ENCODE measurements at regions not wholly inside any gene's neighbourhood (a gene's known extent, or its start where the extent isn't known, plus 50 kb on each side); places are given as distances from the start of the nearest gene placed in this dataset.

- POLR2A ChIA-PET, result no interaction called here
- no peak for TF ChIP-seq ARNT (IDR thresholded peaks at IDR 0.05)
- no peak for TF ChIP-seq ELF4 (IDR thresholded peaks at IDR 0.05)
- no peak for TF ChIP-seq FOXA1 (IDR thresholded peaks at IDR 0.05)
- TF ChIP-seq FOXM1 (IDR thresholded peaks at IDR 0.05; ENCODE audit: borderline replicate concordance), result no peak
- TF ChIP-seq LEF1 (IDR thresholded peaks at IDR 0.05; ENCODE audit: borderline replicate concordance), result no peak
- TF ChIP-seq, protein P1, sequence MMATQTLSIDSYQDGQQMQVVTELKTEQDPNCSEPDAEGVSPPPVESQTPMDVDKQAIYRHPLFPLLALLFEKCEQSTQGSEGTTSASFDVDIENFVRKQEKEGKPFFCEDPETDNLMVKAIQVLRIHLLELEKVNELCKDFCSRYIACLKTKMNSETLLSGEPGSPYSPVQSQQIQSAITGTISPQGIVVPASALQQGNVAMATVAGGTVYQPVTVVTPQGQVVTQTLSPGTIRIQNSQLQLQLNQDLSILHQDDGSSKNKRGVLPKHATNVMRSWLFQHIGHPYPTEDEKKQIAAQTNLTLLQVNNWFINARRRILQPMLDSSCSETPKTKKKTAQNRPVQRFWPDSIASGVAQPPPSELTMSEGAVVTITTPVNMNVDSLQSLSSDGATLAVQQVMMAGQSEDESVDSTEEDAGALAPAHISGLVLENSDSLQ (IDR thresholded peaks at IDR 0.05), result no peak
- no peak for TF ChIP-seq L3MBTL2 (conservative IDR thresholded peaks at IDR 0.05)
- TF ChIP-seq SUZ12 (IDR thresholded peaks at IDR 0.05), result no peak
- TF ChIP-seq CTBP1 (IDR thresholded peaks at IDR 0.05; ENCODE audit: borderline replicate concordance), result no peak
- TF ChIP-seq BHLHE40 (IDR thresholded peaks at IDR 0.05; ENCODE audit: borderline replicate concordance), result no peak
- TF ChIP-seq TARDBP (IDR thresholded peaks at IDR 0.05), result no peak
- TF ChIP-seq ZNF384 (IDR thresholded peaks at IDR 0.05), result no peak
- TF ChIP-seq NFRKB (IDR thresholded peaks at IDR 0.05), result no peak
- no peak for TF ChIP-seq FOXK2 (IDR thresholded peaks at IDR 0.05)
- TF ChIP-seq SP1 (IDR thresholded peaks at IDR 0.05), result no peak
- TF ChIP-seq HDGF (IDR thresholded peaks at IDR 0.05; ENCODE audit: borderline replicate concordance), result no peak
- DNase-seq (ENCODE audit: extremely low spot score), result no peak
- CTCF ChIA-PET, result no interaction called here
Observed at GRCh38 chr10:120960725-120961124, 109.6 kb downstream of the WDR11 start.

DNA sequence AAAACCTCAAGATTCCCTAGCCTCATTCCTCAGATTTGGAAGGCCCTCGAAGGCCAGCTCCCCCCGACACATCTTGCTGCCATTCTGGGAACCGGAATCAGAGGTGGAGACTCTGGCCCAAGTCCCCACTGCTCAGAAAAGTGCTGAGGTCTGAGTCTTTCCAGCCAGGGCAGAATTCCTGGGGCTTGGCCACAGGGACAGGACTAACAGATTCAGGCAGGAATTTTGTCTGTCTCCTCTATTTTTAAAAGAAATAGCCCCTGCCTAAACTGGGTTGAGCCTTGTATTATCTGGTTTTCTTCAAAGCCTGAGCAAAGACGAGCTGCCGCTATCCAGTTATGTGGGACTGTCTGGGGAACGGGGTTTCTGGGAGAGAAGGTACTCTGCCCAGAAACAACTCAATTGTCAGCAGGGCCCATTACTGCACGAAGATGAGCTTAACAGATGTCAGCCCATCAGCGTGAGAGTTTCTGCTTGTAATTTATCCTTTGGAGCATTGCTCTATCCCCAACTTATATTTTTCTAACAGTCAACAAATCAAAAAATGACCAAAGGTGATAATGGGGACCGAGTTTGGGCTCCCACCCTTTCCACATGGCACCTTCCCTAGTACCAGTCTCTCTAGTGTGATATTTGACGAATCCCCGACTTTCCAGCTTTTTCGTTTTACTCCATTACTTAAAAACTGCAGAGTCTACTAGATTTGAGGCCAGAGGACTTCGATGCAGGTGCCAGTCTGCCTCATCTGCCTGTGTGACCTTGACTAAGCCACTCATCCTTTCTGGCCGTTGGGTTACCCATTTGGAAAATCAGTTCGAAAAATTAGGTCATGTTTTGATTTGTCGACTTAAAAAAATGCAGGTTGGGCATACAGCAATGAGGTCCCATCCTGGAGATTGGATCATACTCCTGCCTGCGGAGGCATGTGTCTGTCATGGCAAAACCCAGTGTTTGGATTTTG lies 110.9 kb downstream of the WDR11 start:
- TF ChIP-seq ARNT (IDR thresholded peaks at IDR 0.05), result no peak
- no peak for TF ChIP-seq FOXK2 (IDR thresholded peaks at IDR 0.05)
- no peak for TF ChIP-seq CTBP1 (IDR thresholded peaks at IDR 0.05; ENCODE audit: borderline replicate concordance)
- TF ChIP-seq FOXM1 (IDR thresholded peaks at IDR 0.05; ENCODE audit: borderline replicate concordance), result no peak
- TF ChIP-seq, protein P1 (IDR thresholded peaks at IDR 0.05), result no peak
- TF ChIP-seq HDGF (IDR thresholded peaks at IDR 0.05; ENCODE audit: borderline replicate concordance), result no peak
- no peak for TF ChIP-seq LEF1 (IDR thresholded peaks at IDR 0.05; ENCODE audit: borderline replicate concordance)
- TF ChIP-seq BHLHE40 (IDR thresholded peaks at IDR 0.05; ENCODE audit: borderline replicate concordance), result no peak
- TF ChIP-seq SUZ12 (IDR thresholded peaks at IDR 0.05), result no peak
- TF ChIP-seq L3MBTL2 (conservative IDR thresholded peaks at IDR 0.05), result no peak
- TF ChIP-seq NFRKB (IDR thresholded peaks at IDR 0.05), result no peak
- ChIA-PET POLR2A (interaction anchor here (0.7 kb wide), 1 partner anchor 12 kb away, joined by 3 read pairs; no protein-coding TSS in a partner anchor), CTCF (interaction anchor here (0.7 to 1.9 kb wide), 3 partner anchors 13 to 571 kb away, joined by 4 to 8 read pairs (median 4); no protein-coding TSS in a partner anchor)
- DNase-seq (ENCODE audit: extremely low spot score), result no peak

- ChIA-PET CTCF (interaction anchor here (1.2 to 1.9 kb wide), 3 partner anchors 11 to 33 kb away, joined by 4 to 8 read pairs (median 6); no protein-coding TSS in a partner anchor), POLR2A (interaction anchor here (1.4 kb wide), 1 partner anchor 16 kb away, joined by 7 read pairs; no protein-coding TSS in a partner anchor)
- TF ChIP-seq, protein P1 (IDR thresholded peaks at IDR 0.05), result no peak
- no peak for TF ChIP-seq FOXK2 (IDR thresholded peaks at IDR 0.05)
- TF ChIP-seq SUZ12 (IDR thresholded peaks at IDR 0.05), result no peak
- no peak for TF ChIP-seq ELF4 (IDR thresholded peaks at IDR 0.05)
- TF ChIP-seq LEF1 (IDR thresholded peaks at IDR 0.05; ENCODE audit: borderline replicate concordance), result no peak
- TF ChIP-seq ZNF384 (IDR thresholded peaks at IDR 0.05), result no peak
- TF ChIP-seq NFRKB (IDR thresholded peaks at IDR 0.05), result no peak
- no peak for TF ChIP-seq CTBP1 (IDR thresholded peaks at IDR 0.05; ENCODE audit: borderline replicate concordance)
- no peak for TF ChIP-seq BHLHE40 (IDR thresholded peaks at IDR 0.05; ENCODE audit: borderline replicate concordance)
- TF ChIP-seq SP1 (IDR thresholded peaks at IDR 0.05), result no peak
- TF ChIP-seq HDGF (IDR thresholded peaks at IDR 0.05; ENCODE audit: borderline replicate concordance), result no peak
- TF ChIP-seq L3MBTL2 (conservative IDR thresholded peaks at IDR 0.05), result no peak
- no peak for TF ChIP-seq TARDBP (IDR thresholded peaks at IDR 0.05)
- no peak for TF ChIP-seq FOXA1 (IDR thresholded peaks at IDR 0.05)
- no peak for TF ChIP-seq FOXM1 (IDR thresholded peaks at IDR 0.05; ENCODE audit: borderline replicate concordance)
- no peak for TF ChIP-seq ARNT (IDR thresholded peaks at IDR 0.05)
- DNase-seq (ENCODE audit: extremely low spot score), result no peak
Observed at GRCh38 chr10:120962756-120963593, 111.8 kb downstream of the WDR11 start.

GRCh38 chr10:120963594-120964220 lies 112.5 kb downstream of the WDR11 start:
- POLR2A ChIA-PET, result interaction anchor here (0.6 to 1.4 kb wide), 2 partner anchors 16 to 1055 kb away, joined by 3 to 7 read pairs; no protein-coding TSS in a partner anchor
- CTCF ChIA-PET, result interaction anchor here (0.6 to 1.9 kb wide), 3 partner anchors 12 to 327 kb away, joined by 3 to 8 read pairs (median 6); no protein-coding TSS in a partner anchor
- TF ChIP-seq L3MBTL2 (conservative IDR thresholded peaks at IDR 0.05) (no peak), TARDBP (IDR thresholded peaks at IDR 0.05) (no peak), FOXA1 (IDR thresholded peaks at IDR 0.05) (no peak), SUZ12 (IDR thresholded peaks at IDR 0.05) (no peak), SP1 (IDR thresholded peaks at IDR 0.05) (no peak)
- DNase-seq (ENCODE audit: extremely low spot score), result no peak

Data from HEK293T (cell line).